ENCODE measurements at regions not wholly inside any gene's neighbourhood (a gene's known extent, or its start where the extent isn't known, plus 50 kb on each side); places are given as distances from the start of the nearest gene placed in this dataset.

DNA sequence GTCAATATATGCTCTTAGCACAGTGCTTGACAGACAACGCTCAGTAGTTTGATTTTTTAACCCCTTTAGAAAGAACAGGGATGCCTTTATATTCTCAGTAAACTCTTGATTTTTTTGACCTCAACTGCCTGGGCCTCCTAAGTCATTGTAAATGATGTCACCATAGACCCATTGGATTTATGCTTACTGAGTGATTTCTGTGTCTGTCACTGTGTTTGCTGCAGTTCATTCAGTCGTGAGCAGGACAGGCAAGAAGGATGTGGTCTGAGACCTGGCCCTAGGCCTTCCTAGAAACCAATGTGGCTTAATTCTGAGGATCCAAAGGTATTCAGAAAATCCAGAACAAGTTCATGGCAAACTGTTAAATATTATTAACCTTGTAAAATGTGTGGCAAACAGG lies 868.1 kb downstream of the XPNPEP1 start:
- TF ChIP-seq EZH2phosphoT487 (IDR thresholded peaks at IDR 0.05; ENCODE audit: insufficient read depth, low read depth) (no peak), EZH2 (IDR thresholded peaks at IDR 0.05; ENCODE audit: insufficient read depth, poor library complexity, severe bottlenecking) (no peak)

All from GM23248 (cell line).